HG02885 (cell line): ENCODE measurements at regions not wholly inside any gene's neighbourhood (a gene's known extent, or its start where the extent isn't known, plus 50 kb on each side); places are given as distances from the start of the nearest gene placed in this dataset.
"Not testable (repeated sequence)": the region's sequence is repeated elsewhere in the genome, so short reads cannot be mapped to it uniquely, and the experiment has no call there.

Source experiments
- ATAC-seq: cut with Tn5 transposase; IDR thresholded peaks from one replicate; pipeline ENCODE4 v1.9.1; 2021; ENCODE audit warnings: mild to moderate bottlenecking; ENCODE audit not compliant: unreplicated experiment, poor library complexity

DNA sequence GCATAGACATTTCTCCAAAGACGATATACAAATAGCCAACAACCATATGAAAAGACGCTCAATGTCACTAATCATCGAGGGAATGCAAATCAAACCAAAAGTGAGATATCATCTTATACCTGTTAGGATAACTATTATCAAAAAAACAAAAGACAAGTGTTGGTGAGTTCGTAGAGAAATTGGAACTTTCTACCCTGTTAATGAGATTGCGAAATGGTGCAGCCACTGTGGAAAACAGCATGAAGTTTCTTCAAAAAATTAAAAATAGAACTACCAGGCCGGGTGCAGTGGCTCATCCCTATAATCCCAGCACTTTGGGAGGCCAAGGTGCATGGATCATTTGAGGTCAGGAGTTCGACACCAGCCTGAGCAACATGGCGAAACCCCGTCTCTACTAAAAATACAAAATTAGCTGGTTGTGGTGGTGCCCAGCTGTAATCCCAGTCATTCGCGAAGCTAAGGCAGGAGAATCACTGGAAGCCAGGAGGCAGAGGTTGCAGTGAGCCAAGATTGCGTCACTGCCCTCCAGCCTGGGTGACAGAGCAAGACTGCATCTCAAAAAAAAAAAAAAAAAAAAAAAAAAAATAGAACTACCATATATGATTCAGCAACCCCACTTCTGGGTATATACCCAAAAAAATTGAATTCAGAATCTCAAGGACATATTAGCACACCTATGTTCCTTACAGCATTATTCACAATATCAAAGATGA is 170.0 kb upstream of the ZNF184 start:
- ATAC-seq = no peak

DNA sequence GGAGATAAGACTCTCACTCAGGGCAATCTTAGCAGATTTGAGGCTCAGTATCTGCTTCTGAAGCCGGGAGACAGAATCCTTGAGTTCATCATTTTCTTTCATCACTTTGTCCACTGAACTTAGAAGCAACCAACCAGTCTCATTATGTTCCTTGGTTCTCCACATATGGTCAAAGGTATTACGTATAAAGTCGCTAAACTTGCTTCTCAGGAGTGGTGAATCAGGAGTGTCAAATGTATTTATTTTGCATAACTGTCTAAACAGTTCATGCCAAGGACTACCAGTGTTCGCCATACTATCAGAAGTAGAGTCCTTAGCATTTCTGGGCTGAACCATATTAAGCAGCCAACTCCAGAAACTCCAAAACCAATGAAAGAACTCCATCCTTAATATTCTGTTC is 163.0 kb upstream of the ZNF184 start:
- ATAC-seq = not testable (repeated sequence)

GRCh38 chr6:27633221-27633688 is 160.3 kb upstream of the ZNF184 start:
- ATAC-seq = not testable (repeated sequence)

- ATAC-seq = peak; percentile 7
These were observed 158.7 kb upstream of the ZNF184 start for GRCh38 chr6:27631609-27631916.

- peak; percentile 82 for ATAC-seq
These were observed 158.1 kb upstream of the ZNF184 start for GRCh38 chr6:27630727-27631608.

DNA sequence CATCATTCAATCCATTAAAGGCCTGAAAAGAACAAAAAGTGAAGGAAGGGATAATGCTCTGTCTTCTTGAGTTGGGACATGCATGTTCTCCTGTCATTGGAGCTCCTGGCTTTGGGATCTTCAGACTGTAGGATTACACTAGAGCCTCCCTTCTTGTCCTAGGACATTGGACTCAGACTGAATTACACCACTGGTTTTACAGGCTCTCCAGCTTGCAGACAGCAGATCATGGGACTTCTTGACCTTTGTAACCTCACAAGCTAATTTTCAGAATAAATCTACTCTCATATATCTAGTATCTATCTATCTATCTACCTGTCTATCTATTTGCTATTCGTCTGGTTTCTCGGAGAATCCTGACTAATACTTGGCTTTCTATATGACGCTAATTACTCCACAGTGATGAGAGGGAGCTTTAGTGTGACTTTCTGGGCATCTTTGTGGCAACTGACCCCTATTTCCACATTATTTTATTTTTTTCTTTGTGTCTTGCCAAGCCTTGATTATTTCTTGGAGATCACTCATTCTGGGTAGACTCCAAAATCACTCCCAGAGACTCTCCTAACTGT is 151.9 kb upstream of the ZNF184 start:
- ATAC-seq = peak; percentile 64

DNA sequence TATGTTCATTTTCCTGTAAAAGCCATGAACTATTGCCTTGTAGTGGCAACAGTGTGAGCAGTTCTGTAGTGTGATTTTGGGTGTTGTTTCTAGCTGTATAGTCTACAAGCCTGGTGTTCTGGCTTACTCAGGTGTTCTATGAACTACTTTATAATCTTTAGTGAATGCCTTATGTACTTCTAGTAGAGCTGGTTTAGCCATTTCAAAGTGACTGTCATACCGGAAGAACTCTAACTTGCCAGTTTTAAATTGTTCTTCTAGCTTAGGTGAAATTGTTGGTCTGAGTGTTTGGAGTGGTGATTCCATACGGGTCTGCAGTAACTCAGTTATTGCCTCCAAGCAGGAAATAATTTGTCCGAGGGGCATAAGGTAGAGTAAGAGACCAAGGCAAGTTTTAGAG is 150.2 kb upstream of the ZNF184 start:
- no peak for ATAC-seq

GRCh38 chr6:27619436-27619835 is 146.5 kb upstream of the ZNF184 start:
- ATAC-seq = no peak

DNA sequence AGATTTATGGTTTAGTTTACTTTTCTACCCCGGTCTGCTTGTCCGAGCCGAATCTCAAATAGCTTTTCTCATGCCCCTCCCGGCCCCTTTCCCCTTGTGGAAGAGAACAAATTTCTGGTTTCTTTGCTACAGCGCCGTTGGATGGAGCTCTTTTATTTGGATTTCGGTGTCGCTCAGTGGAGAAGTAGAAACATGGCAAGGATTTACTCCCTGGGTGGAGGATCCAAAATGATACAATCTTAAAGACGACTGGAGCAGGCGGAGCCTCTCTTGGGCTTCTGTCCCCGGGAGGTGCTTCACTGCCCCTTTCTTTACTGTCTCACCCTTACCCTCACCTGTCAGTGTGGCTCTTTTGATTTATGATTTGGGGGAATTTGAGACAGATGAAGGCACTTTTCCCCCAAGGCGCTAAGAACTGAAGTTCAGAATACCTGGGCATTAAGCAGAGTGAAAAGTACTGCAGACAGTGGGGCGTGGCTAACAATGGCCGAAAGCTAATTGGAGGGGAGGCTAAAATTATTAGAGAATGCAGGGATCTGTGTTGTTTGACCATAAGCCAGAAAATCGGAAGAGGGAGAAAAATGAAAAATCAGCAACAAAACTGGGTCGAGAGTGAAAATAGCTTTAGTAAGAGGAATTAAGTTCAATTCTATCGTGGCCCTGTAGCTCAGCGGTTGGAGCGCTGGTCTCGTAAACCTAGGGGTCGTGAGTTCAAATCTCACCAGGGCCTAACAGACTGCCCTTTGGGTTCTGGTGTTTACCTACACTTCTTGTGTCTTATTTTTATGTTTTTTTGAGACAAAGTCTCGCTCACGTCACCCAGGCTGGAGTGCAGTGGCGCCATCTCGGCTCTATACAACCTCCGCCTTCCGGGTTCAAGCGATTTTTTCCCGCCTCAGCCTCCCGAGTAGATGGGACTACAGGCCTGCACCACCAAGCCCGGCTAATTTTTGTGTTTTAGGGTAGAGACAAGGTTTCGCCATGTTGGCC is 145.1 kb upstream of the ZNF184 start:
- no peak for ATAC-seq

DNA sequence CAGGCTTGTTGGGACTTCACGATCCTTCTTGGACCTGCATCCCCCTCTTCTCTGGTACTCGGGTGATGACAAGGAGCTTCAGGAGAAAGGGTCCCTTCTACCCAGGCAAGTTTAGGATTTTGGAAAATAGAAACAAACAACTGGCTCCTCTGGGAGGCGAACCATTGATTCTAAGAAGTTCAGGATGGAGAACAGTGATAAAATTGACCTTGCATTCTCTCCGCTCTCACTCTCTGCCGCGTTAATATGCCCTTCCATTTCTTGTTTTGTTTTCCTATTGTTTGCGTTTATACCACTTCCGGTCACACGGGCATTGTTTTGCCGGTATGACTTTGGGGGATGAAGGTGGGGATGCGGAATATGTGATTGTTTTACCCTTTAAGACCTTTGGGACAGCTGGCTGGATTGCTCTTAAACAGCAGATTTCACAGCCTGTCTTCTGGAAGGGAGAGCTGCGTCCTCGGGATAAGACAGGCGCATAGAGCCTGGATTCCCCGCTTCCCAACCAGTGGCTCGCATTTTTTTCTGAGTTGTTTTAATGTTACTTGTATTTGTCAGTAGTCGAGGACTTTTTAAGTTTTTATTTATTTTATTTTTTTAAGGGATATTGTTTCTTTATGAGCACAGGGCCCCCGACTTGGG is 144.3 kb upstream of the ZNF184 start:
- ATAC-seq = no peak

DNA sequence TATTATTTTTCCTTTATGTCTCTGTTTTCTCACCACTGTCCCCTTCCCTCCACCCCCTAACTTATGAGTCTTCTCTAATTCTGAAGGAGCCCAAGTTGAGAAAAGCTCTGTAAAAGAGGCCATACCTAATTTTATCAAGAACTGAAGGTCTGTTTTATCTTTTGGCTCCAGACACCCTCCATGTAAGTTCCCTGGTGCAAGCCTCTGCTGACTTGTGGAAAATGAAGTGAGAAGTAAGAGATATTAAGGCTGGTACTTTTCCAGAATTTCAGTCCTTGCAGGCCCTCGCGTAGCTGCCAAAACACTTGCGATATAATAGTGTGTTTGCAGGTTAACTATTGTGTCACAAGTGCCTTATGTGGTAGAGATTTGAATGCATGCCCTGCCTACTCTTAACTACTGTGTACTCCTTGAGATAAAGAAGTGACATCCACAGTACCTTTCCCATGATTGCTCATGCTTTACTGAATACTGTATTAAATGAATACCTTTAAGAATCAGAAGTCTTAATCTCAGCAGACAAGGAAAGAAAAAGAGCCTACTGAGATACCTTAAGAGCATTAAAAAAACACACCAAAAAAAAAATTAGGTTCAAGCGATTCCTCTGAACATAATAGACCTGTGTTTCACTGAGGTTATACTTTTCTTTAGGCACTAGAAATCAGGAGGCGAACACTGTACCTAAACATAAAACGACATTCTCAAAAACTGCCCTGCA is 143.6 kb upstream of the ZNF184 start:
- ATAC-seq = no peak

- no peak for ATAC-seq
These were observed 138.5 kb upstream of the ZNF184 start for GRCh38 chr6:27611451-27611850.

- no peak for ATAC-seq
These were observed 136.3 kb upstream of the ZNF184 start for GRCh38 chr6:27608916-27609883.

- no peak for ATAC-seq
These were observed 132.8 kb upstream of the ZNF184 start for GRCh38 chr6:27605401-27606342.

- ATAC-seq = no peak
These were observed 132.1 kb upstream of the ZNF184 start for GRCh38 chr6:27604986-27605385.

- ATAC-seq = no peak
These were observed 128.9 kb upstream of the ZNF184 start for GRCh38 chr6:27601668-27602254.
